ENCODE measurements at regions not wholly inside any gene's neighbourhood (a gene's known extent, or its start where the extent isn't known, plus 50 kb on each side); places are given as distances from the start of the nearest gene placed in this dataset.

DNA sequence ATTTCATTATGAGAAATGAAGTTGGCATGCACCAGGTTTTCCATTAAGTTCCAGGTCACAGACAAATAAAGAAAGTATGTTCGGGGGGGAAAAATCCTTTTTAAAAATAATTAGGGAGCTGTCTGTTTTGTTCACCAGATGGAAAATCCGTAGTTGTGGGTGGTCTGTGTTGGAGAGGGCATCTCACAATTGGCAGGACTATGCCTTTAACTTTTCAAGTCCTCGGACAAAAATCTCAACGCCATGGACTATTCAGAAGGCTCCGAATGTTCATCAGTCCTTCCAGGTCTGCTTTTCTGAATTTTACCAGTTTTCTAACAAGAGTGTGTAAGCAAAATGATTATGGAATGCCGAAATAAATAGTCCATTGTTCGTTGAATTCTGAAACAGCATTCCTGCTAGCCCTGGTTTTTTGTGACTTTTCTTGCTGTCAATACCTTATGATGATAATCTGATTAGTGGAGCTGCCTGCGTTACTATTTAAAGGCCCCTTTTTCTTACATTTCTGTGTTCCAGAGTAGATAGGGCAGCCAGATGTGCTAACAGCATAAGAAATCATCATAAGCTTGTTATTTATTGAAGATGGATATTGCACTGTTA lies 146.9 kb downstream of the TM9SF2 start:
- TF ChIP-seq, protein P1, sequence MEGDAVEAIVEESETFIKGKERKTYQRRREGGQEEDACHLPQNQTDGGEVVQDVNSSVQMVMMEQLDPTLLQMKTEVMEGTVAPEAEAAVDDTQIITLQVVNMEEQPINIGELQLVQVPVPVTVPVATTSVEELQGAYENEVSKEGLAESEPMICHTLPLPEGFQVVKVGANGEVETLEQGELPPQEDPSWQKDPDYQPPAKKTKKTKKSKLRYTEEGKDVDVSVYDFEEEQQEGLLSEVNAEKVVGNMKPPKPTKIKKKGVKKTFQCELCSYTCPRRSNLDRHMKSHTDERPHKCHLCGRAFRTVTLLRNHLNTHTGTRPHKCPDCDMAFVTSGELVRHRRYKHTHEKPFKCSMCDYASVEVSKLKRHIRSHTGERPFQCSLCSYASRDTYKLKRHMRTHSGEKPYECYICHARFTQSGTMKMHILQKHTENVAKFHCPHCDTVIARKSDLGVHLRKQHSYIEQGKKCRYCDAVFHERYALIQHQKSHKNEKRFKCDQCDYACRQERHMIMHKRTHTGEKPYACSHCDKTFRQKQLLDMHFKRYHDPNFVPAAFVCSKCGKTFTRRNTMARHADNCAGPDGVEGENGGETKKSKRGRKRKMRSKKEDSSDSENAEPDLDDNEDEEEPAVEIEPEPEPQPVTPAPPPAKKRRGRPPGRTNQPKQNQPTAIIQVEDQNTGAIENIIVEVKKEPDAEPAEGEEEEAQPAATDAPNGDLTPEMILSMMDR (IDR thresholded peaks at IDR 0.05; ENCODE audit: low read depth, low read length), result no peak
- TF ChIP-seq POLR2A (IDR thresholded peaks at IDR 0.05; ENCODE audit: extremely low read depth, insufficient read length), result no peak
